ENCODE measurements at regions not wholly inside any gene's neighbourhood (a gene's known extent, or its start where the extent isn't known, plus 50 kb on each side); places are given as distances from the start of the nearest gene placed in this dataset.

GRCh38 chr10:10660054-10660453, 357.6 kb upstream of the CELF2 start:
- H3K27ac ChIP-seq (ENCODE audit: low read depth, low read length): no peak overlapping the region
- no peaks in the 10 kb centered on the region for H3K27me3 ChIP-seq (ENCODE audit: control insufficient read depth, insufficient read depth, low read length)
- H3K4me3 ChIP-seq (ENCODE audit: low read depth, low read length): no peak overlapping the region
- no peaks in the 10 kb centered on the region for H3K36me3 ChIP-seq (ENCODE audit: control insufficient read depth, insufficient read depth, low read length)
- no CpG with 5 or more reads among the region's 1 CpG for WGBS (ENCODE audit: insufficient coverage)
- H3K9me3 ChIP-seq (ENCODE audit: control insufficient read depth, insufficient read depth, low read length): peaks cover 2% of the 10 kb centered on the region
- H3K4me1 ChIP-seq (ENCODE audit: control insufficient read depth, insufficient read depth, low read length): peaks cover 7% of the 10 kb centered on the region
- no peak for DNase-seq (ENCODE audit: low read depth in 4 of 6, low spot score in 6 of 6)

- peaks cover 2% of the 10 kb centered on the region for H3K9me3 ChIP-seq (ENCODE audit: control insufficient read depth, insufficient read depth, low read length)
- H3K36me3 ChIP-seq (ENCODE audit: control insufficient read depth, insufficient read depth, low read length): no peaks in the 10 kb centered on the region
- no peak for DNase-seq (ENCODE audit: low read depth in 4 of 6, low spot score in 6 of 6)
- H3K4me1 ChIP-seq (ENCODE audit: control insufficient read depth, insufficient read depth, low read length): peaks cover 7% of the 10 kb centered on the region
- no CpG with 5 or more reads among the region's 4 CpGs for WGBS (ENCODE audit: insufficient coverage)
- H3K27me3 ChIP-seq (ENCODE audit: control insufficient read depth, insufficient read depth, low read length): no peaks in the 10 kb centered on the region
- no peak overlapping the region for H3K27ac ChIP-seq (ENCODE audit: low read depth, low read length)
- no peak overlapping the region for H3K4me3 ChIP-seq (ENCODE audit: low read depth, low read length)
Observed at GRCh38 chr10:10661176-10661575, 356.5 kb upstream of the CELF2 start.

GRCh38 chr10:10662716-10663408, 354.8 kb upstream of the CELF2 start:
- no peaks in the 10 kb centered on the region for H3K36me3 ChIP-seq (ENCODE audit: control insufficient read depth, insufficient read depth, low read length)
- H3K4me3 ChIP-seq (ENCODE audit: low read depth, low read length): no peak overlapping the region
- H3K27me3 ChIP-seq (ENCODE audit: control insufficient read depth, insufficient read depth, low read length): no peaks in the 10 kb centered on the region
- DNase-seq (ENCODE audit: low read depth in 4 of 6, low spot score in 6 of 6): peak in 4 of 6 donors; percentile 19 to 86 (median 58)
- peaks cover 7% of the 10 kb centered on the region for H3K4me1 ChIP-seq (ENCODE audit: control insufficient read depth, insufficient read depth, low read length)
- peak overlapping the region; percentile 73 for H3K27ac ChIP-seq (ENCODE audit: low read depth, low read length)
- H3K9me3 ChIP-seq (ENCODE audit: control insufficient read depth, insufficient read depth, low read length): peaks cover 2% of the 10 kb centered on the region
- WGBS (ENCODE audit: insufficient coverage): 18% methylated on average over 2 of the region's 6 CpGs

- Histone ChIP-seq H3K27me3 (ENCODE audit: control insufficient read depth, insufficient read depth, low read length) (no peaks in the 10 kb centered on the region), H3K4me3 (ENCODE audit: low read depth, low read length) (no peak overlapping the region), H3K27ac (ENCODE audit: low read depth, low read length) (peak overlapping the region; percentile 73), H3K36me3 (ENCODE audit: control insufficient read depth, insufficient read depth, low read length) (no peaks in the 10 kb centered on the region), H3K9me3 (ENCODE audit: control insufficient read depth, insufficient read depth, low read length) (peaks cover 2% of the 10 kb centered on the region), H3K4me1 (ENCODE audit: control insufficient read depth, insufficient read depth, low read length) (peaks cover 7% of the 10 kb centered on the region)
- DNase-seq (ENCODE audit: low read depth in 4 of 6, low spot score in 6 of 6): no peak
- WGBS (ENCODE audit: insufficient coverage): no CpG with 5 or more reads among the region's 3 CpGs
Observed at GRCh38 chr10:10663622-10664021, 354.1 kb upstream of the CELF2 start.

GRCh38 chr10:10665750-10666149, 351.9 kb upstream of the CELF2 start:
- Histone ChIP-seq H3K36me3 (ENCODE audit: control insufficient read depth, insufficient read depth, low read length) (no peaks in the 10 kb centered on the region), H3K9me3 (ENCODE audit: control insufficient read depth, insufficient read depth, low read length) (no peaks in the 10 kb centered on the region), H3K4me3 (ENCODE audit: low read depth, low read length) (no peak overlapping the region), H3K27ac (ENCODE audit: low read depth, low read length) (no peak overlapping the region), H3K27me3 (ENCODE audit: control insufficient read depth, insufficient read depth, low read length) (no peaks in the 10 kb centered on the region), H3K4me1 (ENCODE audit: control insufficient read depth, insufficient read depth, low read length) (peaks cover 7% of the 10 kb centered on the region)
- peak in 1 of 6 donors; percentile 22 for DNase-seq (ENCODE audit: low read depth in 4 of 6, low spot score in 6 of 6)
- WGBS (ENCODE audit: insufficient coverage): 52% methylated on average over 6 of the region's 6 CpGs

GRCh38 chr10:10667466-10667865, 350.2 kb upstream of the CELF2 start:
- H3K9me3 ChIP-seq (ENCODE audit: control insufficient read depth, insufficient read depth, low read length): no peaks in the 10 kb centered on the region
- no peaks in the 10 kb centered on the region for H3K36me3 ChIP-seq (ENCODE audit: control insufficient read depth, insufficient read depth, low read length)
- WGBS (ENCODE audit: insufficient coverage): 15% methylated on average over 2 of the region's 5 CpGs
- H3K4me1 ChIP-seq (ENCODE audit: control insufficient read depth, insufficient read depth, low read length): no peaks in the 10 kb centered on the region
- no peaks in the 10 kb centered on the region for H3K27me3 ChIP-seq (ENCODE audit: control insufficient read depth, insufficient read depth, low read length)
- H3K27ac ChIP-seq (ENCODE audit: low read depth, low read length): no peak overlapping the region
- H3K4me3 ChIP-seq (ENCODE audit: low read depth, low read length): no peak overlapping the region
- DNase-seq (ENCODE audit: low read depth in 4 of 6, low spot score in 6 of 6): peak in 1 of 6 donors; percentile 47

GRCh38 chr10:10676972-10677371, 340.7 kb upstream of the CELF2 start:
- no peak overlapping the region for H3K4me3 ChIP-seq (ENCODE audit: low read depth, low read length)
- H3K36me3 ChIP-seq (ENCODE audit: control insufficient read depth, insufficient read depth, low read length): no peaks in the 10 kb centered on the region
- no peaks in the 10 kb centered on the region for H3K4me1 ChIP-seq (ENCODE audit: control insufficient read depth, insufficient read depth, low read length)
- H3K27me3 ChIP-seq (ENCODE audit: control insufficient read depth, insufficient read depth, low read length): no peaks in the 10 kb centered on the region
- no CpG with 5 or more reads among the region's 1 CpG for WGBS (ENCODE audit: insufficient coverage)
- peaks cover 3% of the 10 kb centered on the region for H3K9me3 ChIP-seq (ENCODE audit: control insufficient read depth, insufficient read depth, low read length)
- H3K27ac ChIP-seq (ENCODE audit: low read depth, low read length): no peak overlapping the region
- no peak for DNase-seq (ENCODE audit: low read depth in 4 of 6, low spot score in 6 of 6)

- H3K27me3 ChIP-seq (ENCODE audit: control insufficient read depth, insufficient read depth, low read length): no peaks in the 10 kb centered on the region
- no peaks in the 10 kb centered on the region for H3K4me1 ChIP-seq (ENCODE audit: control insufficient read depth, insufficient read depth, low read length)
- peaks cover 3% of the 10 kb centered on the region for H3K9me3 ChIP-seq (ENCODE audit: control insufficient read depth, insufficient read depth, low read length)
- no peak overlapping the region for H3K4me3 ChIP-seq (ENCODE audit: low read depth, low read length)
- no peaks in the 10 kb centered on the region for H3K36me3 ChIP-seq (ENCODE audit: control insufficient read depth, insufficient read depth, low read length)
- DNase-seq (ENCODE audit: low read depth in 4 of 6, low spot score in 6 of 6): peak in 4 of 6 donors; percentile 20 to 90 (median 54)
- 66% methylated on average over 3 of the region's 3 CpGs for WGBS (ENCODE audit: insufficient coverage)
- no peak overlapping the region for H3K27ac ChIP-seq (ENCODE audit: low read depth, low read length)
Observed at GRCh38 chr10:10677479-10677878, 340.2 kb upstream of the CELF2 start.

- Histone ChIP-seq H3K27ac (ENCODE audit: low read depth, low read length) (no peak overlapping the region), H3K4me1 (ENCODE audit: control insufficient read depth, insufficient read depth, low read length) (no peaks in the 10 kb centered on the region), H3K9me3 (ENCODE audit: control insufficient read depth, insufficient read depth, low read length) (no peaks in the 10 kb centered on the region), H3K36me3 (ENCODE audit: control insufficient read depth, insufficient read depth, low read length) (no peaks in the 10 kb centered on the region), H3K27me3 (ENCODE audit: control insufficient read depth, insufficient read depth, low read length) (no peaks in the 10 kb centered on the region), H3K4me3 (ENCODE audit: low read depth, low read length) (no peak overlapping the region)
- 76% methylated on average over 3 of the region's 5 CpGs for WGBS (ENCODE audit: insufficient coverage)
- no peak for DNase-seq (ENCODE audit: low read depth in 4 of 6, low spot score in 6 of 6)
Observed at GRCh38 chr10:10680496-10680895, 337.2 kb upstream of the CELF2 start.

- Histone ChIP-seq H3K27me3 (ENCODE audit: control insufficient read depth, insufficient read depth, low read length) (no peaks in the 10 kb centered on the region), H3K9me3 (ENCODE audit: control insufficient read depth, insufficient read depth, low read length) (no peaks in the 10 kb centered on the region), H3K4me1 (ENCODE audit: control insufficient read depth, insufficient read depth, low read length) (no peaks in the 10 kb centered on the region), H3K36me3 (ENCODE audit: control insufficient read depth, insufficient read depth, low read length) (no peaks in the 10 kb centered on the region), H3K4me3 (ENCODE audit: low read depth, low read length) (no peak overlapping the region), H3K27ac (ENCODE audit: low read depth, low read length) (no peak overlapping the region)
- no peak for DNase-seq (ENCODE audit: low read depth in 4 of 6, low spot score in 6 of 6)
- 100% methylated on average over 2 of the region's 4 CpGs for WGBS (ENCODE audit: insufficient coverage)
Observed at GRCh38 chr10:10684972-10685371, 332.7 kb upstream of the CELF2 start.
